Trophoblast cell (in vitro differentiated cells and primary cell): ENCODE measurements at regions not wholly inside any gene's neighbourhood (a gene's known extent, or its start where the extent isn't known, plus 50 kb on each side); places are given as distances from the start of the nearest gene placed in this dataset.

Source experiments
- DNase-seq, 2 donors: peaks; one replicate each; pipeline ENCODE4 v3.0.0-alpha.2; 2016
- H2AFZ ChIP-seq: 2 replicates; pipeline ENCODE4 v1.6.1; 2013; ENCODE audit warnings: low read length, moderate library complexity, mild to moderate bottlenecking; ENCODE audit not compliant: insufficient read depth, poor library complexity
- H2AK5ac ChIP-seq: 2 replicates; pipeline ENCODE4 v1.6.1; 2013; ENCODE audit warnings: mild to moderate bottlenecking, low read length
- H2BK120ac ChIP-seq: 2 replicates; pipeline ENCODE4 v1.6.1; 2013; ENCODE audit warnings: low read length, mild to moderate bottlenecking, moderate library complexity; ENCODE audit not compliant: insufficient read depth, poor library complexity
- H2BK12ac ChIP-seq: 2 replicates; pipeline ENCODE4 v1.6.1; 2013; ENCODE audit warnings: mild to moderate bottlenecking, low read length, moderate library complexity
- H2BK5ac ChIP-seq: 2 replicates; pipeline ENCODE4 v1.6.1; 2013; ENCODE audit warnings: low read length, low read depth, moderate library complexity, mild to moderate bottlenecking; ENCODE audit not compliant: poor library complexity
- H3K14ac ChIP-seq: 2 replicates; pipeline ENCODE4 v1.6.1; 2013; ENCODE audit warnings: mild to moderate bottlenecking, low read length
- H3K18ac ChIP-seq: 2 replicates; pipeline ENCODE4 v1.6.1; 2013; ENCODE audit warnings: mild to moderate bottlenecking, low read length
- H3K23ac ChIP-seq: 2 replicates; pipeline ENCODE4 v1.6.1; 2013; ENCODE audit warnings: low read length
- H3K27ac ChIP-seq: 2 replicates; pipeline ENCODE4 v1.5.1; 2013; ENCODE audit warnings: low read depth, mild to moderate bottlenecking, inconsistent platforms, low read length, moderate library complexity
- H3K27me3 ChIP-seq: 2 replicates; pipeline ENCODE4 v1.6.1; 2013; ENCODE audit warnings: inconsistent platforms, mild to moderate bottlenecking, low read length, moderate library complexity; ENCODE audit not compliant: insufficient read depth
- H3K36me3 ChIP-seq, 2 experiments: 1 replicate in 1 of 2; 2 replicates in 1 of 2; pipeline ENCODE4 v1.6.1; 2013; ENCODE audit warnings: low read length in 2 of 2, mild to moderate bottlenecking in 2 of 2, moderate library complexity in 1 of 2; ENCODE audit not compliant: insufficient read depth in 2 of 2, control insufficient read depth in 1 of 2
- H3K4ac ChIP-seq: 2 replicates; pipeline ENCODE4 v1.6.1; 2013; ENCODE audit warnings: low read depth, mild to moderate bottlenecking, low read length, moderate library complexity
- H3K4me1 ChIP-seq, 2 experiments: 1 replicate in 1 of 2; 2 replicates in 1 of 2; pipeline ENCODE4 v1.6.1; 2013; ENCODE audit warnings: low read length in 2 of 2, mild to moderate bottlenecking in 2 of 2, moderate library complexity in 1 of 2; ENCODE audit not compliant: insufficient read depth in 2 of 2, control insufficient read depth in 1 of 2
- H3K4me2 ChIP-seq: 2 replicates; pipeline ENCODE4 v1.6.1; 2013; ENCODE audit warnings: inconsistent platforms, mild to moderate bottlenecking, low read length, moderate library complexity
- H3K4me3 ChIP-seq: 2 replicates; pipeline ENCODE4 v1.5.1; 2013; ENCODE audit warnings: mild to moderate bottlenecking, low read depth, low read length, inconsistent platforms
- H3K79me1 ChIP-seq: one replicate; pipeline ENCODE4 v1.6.1; 2013; ENCODE audit warnings: low read length
- H3K79me2 ChIP-seq: 2 replicates; pipeline ENCODE4 v1.6.1; 2013; ENCODE audit warnings: low read length, mild to moderate bottlenecking; ENCODE audit not compliant: control insufficient read depth, insufficient read depth, poor library complexity
- H3K9ac ChIP-seq: 2 replicates; pipeline ENCODE4 v1.6.1; 2013; ENCODE audit warnings: mild to moderate bottlenecking, low read length
- H3K9me3 ChIP-seq: 2 replicates; pipeline ENCODE4 v1.6.1; 2013; ENCODE audit warnings: low read depth, mild to moderate bottlenecking, control low read depth, inconsistent platforms, low read length; ENCODE audit not compliant: insufficient read depth
- H4K12ac ChIP-seq: 2 replicates; pipeline ENCODE4 v1.6.1; 2013; ENCODE audit warnings: low read depth, mild to moderate bottlenecking, low read length, moderate library complexity
- H4K8ac ChIP-seq: 2 replicates; pipeline ENCODE4 v1.6.1; 2013; ENCODE audit warnings: low read depth, mild to moderate bottlenecking, low read length, moderate library complexity
- H4K91ac ChIP-seq: one replicate; pipeline ENCODE4 v1.6.1; 2013; ENCODE audit warnings: low read depth, mild to moderate bottlenecking, low read length, moderate library complexity
- WGBS: extraction: QIAGEN DNeasy Blood & Tissue Kit; methylation state at CpG from one replicate; pipeline ENCODE4 v1.1.7; 2013; ENCODE audit warnings: missing lambda C conversion rate; ENCODE audit not compliant: insufficient read length, insufficient coverage; ENCODE audit errors: extremely low coverage; 5-methylcytosine and 5-hydroxymethylcytosine counted together

DNA sequence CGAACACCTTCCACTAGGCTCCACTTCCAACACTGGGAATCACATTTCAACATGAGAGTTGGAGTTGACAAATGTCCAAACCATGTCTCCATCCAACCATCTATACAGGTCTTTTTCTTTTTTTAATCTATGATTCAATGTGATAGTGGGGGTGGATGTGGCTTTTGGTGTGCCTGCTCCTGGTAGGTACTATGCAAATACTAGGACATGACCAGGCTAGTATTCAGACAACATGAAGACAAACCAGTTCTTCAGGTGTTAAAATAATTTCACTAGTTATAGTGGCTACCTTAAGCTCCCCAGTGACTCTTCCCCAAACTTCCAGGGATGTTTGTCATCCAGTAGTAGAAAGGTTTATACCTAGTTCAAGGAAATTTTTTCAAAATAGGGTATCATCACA, 387.5 kb downstream of the CDH2 start:
- Histone ChIP-seq H2BK12ac (no peak overlapping the region), H3K4me2 (no peak overlapping the region), H3K4me1 (no peaks in the 10 kb centered on the region), H4K8ac (no peak overlapping the region), H2BK120ac (no peak overlapping the region), H3K27me3 (no peaks in the 10 kb centered on the region), H2AFZ (no peak overlapping the region), H3K4ac (no peak overlapping the region), H3K18ac (no peak overlapping the region), H3K14ac (no peak overlapping the region), H3K9me3 (no peaks in the 10 kb centered on the region), H4K12ac (no peak overlapping the region), H3K9ac (no peak overlapping the region), H2AK5ac (no peak overlapping the region), H3K36me3 (no peaks in the 10 kb centered on the region), H3K4me3 (no peak overlapping the region), H3K79me1 (no peaks in the 10 kb centered on the region), H3K27ac (no peak overlapping the region), H4K91ac (no peak overlapping the region), H3K23ac (no peak overlapping the region), H2BK5ac (no peak overlapping the region), H3K79me2 (no peaks in the 10 kb centered on the region)
- DNase-seq = peak in 1 of 2 donors; percentile 9
- no CpG with 5 or more reads among the region's 1 CpG for WGBS

DNA sequence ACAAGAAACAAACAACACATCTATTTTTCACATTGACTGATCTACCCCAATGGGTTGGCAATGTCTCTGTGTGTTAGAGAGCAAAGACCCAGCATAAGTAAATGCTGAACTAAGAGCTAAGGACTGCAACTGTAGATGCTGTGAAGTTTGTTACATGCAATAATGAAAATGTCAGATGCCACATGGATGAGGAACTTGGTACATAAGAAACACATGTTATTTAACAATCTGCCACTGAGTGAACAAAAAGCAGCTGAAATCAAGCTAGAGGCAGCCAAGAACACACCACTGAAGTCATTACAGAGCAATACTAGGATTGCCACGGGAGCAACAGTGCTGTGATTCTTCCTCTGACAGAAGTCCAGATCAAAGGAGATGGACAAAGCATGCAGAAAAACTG, 389.4 kb downstream of the CDH2 start:
- no peak for DNase-seq
- H3K79me1 ChIP-seq = no peaks in the 10 kb centered on the region
- no peak overlapping the region for H2AFZ ChIP-seq
- H2BK120ac ChIP-seq = no peak overlapping the region
- H3K14ac ChIP-seq = no peak overlapping the region
- no peaks in the 10 kb centered on the region for H3K36me3 ChIP-seq
- no peak overlapping the region for H2AK5ac ChIP-seq
- H3K9ac ChIP-seq = no peak overlapping the region
- H3K79me2 ChIP-seq = no peaks in the 10 kb centered on the region
- no peak overlapping the region for H3K27ac ChIP-seq
- no peaks in the 10 kb centered on the region for H3K27me3 ChIP-seq
- no peak overlapping the region for H2BK5ac ChIP-seq
- WGBS = no CpG with 5 or more reads among the region's 1 CpG
- H3K23ac ChIP-seq = no peak overlapping the region
- H4K8ac ChIP-seq = no peak overlapping the region
- H2BK12ac ChIP-seq = no peak overlapping the region
- H4K91ac ChIP-seq = no peak overlapping the region
- no peak overlapping the region for H3K4me3 ChIP-seq
- H3K4me2 ChIP-seq = no peak overlapping the region
- no peak overlapping the region for H4K12ac ChIP-seq
- no peaks in the 10 kb centered on the region for H3K9me3 ChIP-seq
- H3K4ac ChIP-seq = no peak overlapping the region
- H3K18ac ChIP-seq = no peak overlapping the region
- no peaks in the 10 kb centered on the region for H3K4me1 ChIP-seq

DNA sequence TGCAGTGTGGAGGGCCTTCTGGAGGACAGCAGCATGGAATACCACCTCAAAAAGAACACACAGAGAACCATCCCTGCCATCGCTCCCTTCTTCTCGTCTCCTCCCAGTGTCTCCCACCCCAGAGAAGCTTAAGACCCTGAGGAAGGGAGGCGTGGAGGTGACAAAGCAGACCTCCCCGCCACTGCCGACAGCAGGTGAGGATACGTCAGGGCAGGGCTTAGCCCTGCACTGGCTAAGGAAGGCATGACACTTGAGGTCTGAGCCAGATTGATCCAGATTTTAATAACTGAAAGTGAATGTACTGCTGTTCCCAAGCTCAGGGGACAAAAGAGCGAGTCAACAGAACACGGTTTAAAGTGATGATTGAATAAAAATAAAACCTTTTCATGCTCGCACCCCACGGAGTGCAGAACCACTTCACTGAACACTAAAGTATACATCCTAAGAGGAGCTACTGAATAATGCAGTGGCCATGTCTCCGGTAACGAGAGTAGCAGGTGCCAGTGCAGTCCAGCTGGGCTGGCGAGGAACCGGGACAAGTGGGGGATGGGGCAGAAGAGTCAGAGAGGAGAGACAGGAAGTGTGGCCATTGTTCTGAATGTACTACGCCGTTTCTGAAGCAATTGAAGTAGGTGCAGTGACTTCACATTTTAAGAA, 391.0 kb downstream of the CDH2 start:
- Histone ChIP-seq H3K4ac (no peak overlapping the region), H3K4me1 (no peaks in the 10 kb centered on the region)
- DNase-seq = no peak

DNA sequence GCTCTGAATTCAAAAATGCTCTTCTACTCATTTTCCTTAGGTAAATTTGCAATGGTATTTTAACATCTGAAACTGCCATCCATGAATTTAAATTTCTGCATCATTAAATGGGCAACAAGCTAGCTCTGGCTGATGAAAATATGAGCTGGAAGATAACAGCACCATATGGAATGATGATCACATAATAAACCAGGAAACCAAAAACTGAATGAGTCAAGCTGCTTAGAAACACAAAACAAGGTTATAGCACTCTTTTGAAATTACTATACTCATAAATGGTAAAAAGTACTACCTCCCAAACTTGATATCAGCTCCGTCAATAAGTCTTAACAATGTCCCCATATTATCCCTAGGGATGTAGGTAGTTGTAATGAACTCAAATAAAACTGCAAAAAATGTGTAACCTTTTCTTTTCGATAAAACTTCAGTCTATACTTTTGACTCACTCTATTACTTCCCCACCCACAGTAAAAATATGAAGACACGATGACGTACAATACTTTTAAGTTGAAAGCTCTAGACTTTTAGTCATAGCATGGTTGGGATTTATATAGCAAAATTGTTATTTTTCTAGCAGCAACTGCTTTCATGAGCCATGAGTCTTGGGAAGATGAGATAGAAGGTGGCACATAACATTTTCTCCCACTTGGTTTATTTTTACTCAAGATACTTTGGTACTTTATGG, 396.7 kb downstream of the CDH2 start:
- no peaks in the 10 kb centered on the region for H3K79me1 ChIP-seq
- H4K91ac ChIP-seq = no peak overlapping the region
- DNase-seq = no peak
- H3K4ac ChIP-seq = no peak overlapping the region
- H3K14ac ChIP-seq = no peak overlapping the region
- H3K9ac ChIP-seq = no peak overlapping the region
- no peaks in the 10 kb centered on the region for H3K9me3 ChIP-seq
- H2BK12ac ChIP-seq = no peak overlapping the region
- H3K27ac ChIP-seq = no peak overlapping the region
- H3K4me1 ChIP-seq = no peaks in the 10 kb centered on the region
- no peak overlapping the region for H2BK120ac ChIP-seq
- no peak overlapping the region for H3K18ac ChIP-seq
- H4K8ac ChIP-seq = no peak overlapping the region
- no peak overlapping the region for H2BK5ac ChIP-seq
- H3K27me3 ChIP-seq = no peaks in the 10 kb centered on the region
- no peaks in the 10 kb centered on the region for H3K36me3 ChIP-seq
- no peaks in the 10 kb centered on the region for H3K79me2 ChIP-seq
- H3K4me2 ChIP-seq = no peak overlapping the region
- no peak overlapping the region for H2AK5ac ChIP-seq
- no peak overlapping the region for H2AFZ ChIP-seq
- no peak overlapping the region for H3K23ac ChIP-seq
- WGBS = no CpG with 5 or more reads among the region's 4 CpGs
- H4K12ac ChIP-seq = no peak overlapping the region
- no peak overlapping the region for H3K4me3 ChIP-seq

More for the DNA sequence above, 391.0 kb downstream of the CDH2 start:
- no peaks in the 10 kb centered on the region for H3K79me1 ChIP-seq
- H3K9ac ChIP-seq = no peak overlapping the region
- H3K9me3 ChIP-seq = no peaks in the 10 kb centered on the region
- no peak overlapping the region for H3K4me3 ChIP-seq
- H2AK5ac ChIP-seq = no peak overlapping the region
- no peak overlapping the region for H3K4me2 ChIP-seq
- H3K18ac ChIP-seq = no peak overlapping the region
- no peaks in the 10 kb centered on the region for H3K79me2 ChIP-seq
- no peak overlapping the region for H3K14ac ChIP-seq
- WGBS = no CpG with 5 or more reads among the region's 16 CpGs
- no peak overlapping the region for H4K91ac ChIP-seq
- no peak overlapping the region for H4K12ac ChIP-seq
- H2BK12ac ChIP-seq = no peak overlapping the region
- H3K23ac ChIP-seq = no peak overlapping the region
- no peak overlapping the region for H2BK120ac ChIP-seq
- no peak overlapping the region for H3K27ac ChIP-seq
- H4K8ac ChIP-seq = no peak overlapping the region
- H2BK5ac ChIP-seq = no peak overlapping the region
- no peaks in the 10 kb centered on the region for H3K27me3 ChIP-seq
- H2AFZ ChIP-seq = no peak overlapping the region
- no peaks in the 10 kb centered on the region for H3K36me3 ChIP-seq
